PC-3 (cell line): ENCODE measurements at regions not wholly inside any gene's neighbourhood (a gene's known extent, or its start where the extent isn't known, plus 50 kb on each side); places are given as distances from the start of the nearest gene placed in this dataset.

Experiments
- ATAC-seq: fragments of 200-7000 bp; cut with Tn5 transposase; 2 replicates; pipeline ENCODE4 v1.9.1; 2020; ENCODE audit warnings: mild to moderate bottlenecking, moderate library complexity
- BruUV-seq: library from RNA; stranded (reverse); fragments of 400-500 nt; replicated peaks from 2 replicates; lab custom pipeline; 2021; lab: Mats Ljungman, UMichigan
- CTCF ChIA-PET: fragments of 300-600 bp; sonication (Branson Sonifier 250); formaldehyde crosslinking; loops from one replicate; lab custom pipeline; 2022; ENCODE audit warnings: antibody characterized with exemption; lab: Charles Lee
- POLR2A ChIA-PET: fragments of 300-600 bp; sonication (Branson Sonifier 250); formaldehyde crosslinking; loops from one replicate; lab custom pipeline; 2022; ENCODE audit warnings: antibody characterized with exemption; ENCODE audit not compliant: unreplicated experiment; lab: Charles Lee
- DNase-seq: peaks from one replicate; pipeline ENCODE4 v3.0.0-alpha.2; 2015
- H2AFZ ChIP-seq: fragments of 300-600 bp; sonication (generic); 2 replicates; pipeline ENCODE4 v1.6.0; 2016; ENCODE audit warnings: antibody characterized with exemption, low read length
- H3F3A ChIP-seq: fragments of 300-600 bp; sonication (generic); one replicate; pipeline ENCODE4 v1.6.0; 2017; ENCODE audit warnings: antibody characterized with exemption, low read length, control low read depth, mild to moderate bottlenecking; ENCODE audit not compliant: unreplicated experiment
- H3K27ac ChIP-seq: fragments of 300-600 bp; sonication (generic); 2 replicates; pipeline ENCODE4 v1.5.1; 2016; ENCODE audit warnings: mild to moderate bottlenecking, low read length
- H3K27me3 ChIP-seq: fragments of 300-600 bp; sonication (generic); 2 replicates; pipeline ENCODE4 v1.6.1; 2016; ENCODE audit warnings: low read length, mixed read lengths
- H3K36me3 ChIP-seq: fragments of 300-600 bp; sonication (generic); 2 replicates; pipeline ENCODE4 v1.6.1; 2016; ENCODE audit warnings: low read depth, mixed run types, low read length, mixed read lengths
- H3K4me1 ChIP-seq: fragments of 300-600 bp; sonication (generic); 2 replicates; pipeline ENCODE4 v1.5.1; 2016; ENCODE audit warnings: low read length; ENCODE audit not compliant: insufficient read depth
- H3K4me2 ChIP-seq: fragments of 300-600 bp; sonication (generic); 2 replicates; pipeline ENCODE4 v1.6.0; 2016; ENCODE audit warnings: low read length
- H3K4me3 ChIP-seq: fragments of 300-600 bp; sonication (generic); 2 replicates; pipeline ENCODE4 v1.5.1; 2016; ENCODE audit warnings: mild to moderate bottlenecking, low read length, mixed read lengths
- H3K79me2 ChIP-seq: fragments of 300-600 bp; sonication (generic); 2 replicates; pipeline ENCODE4 v1.6.1; 2017; ENCODE audit warnings: low read length, mixed read lengths
- H3K9ac ChIP-seq: fragments of 300-600 bp; sonication (generic); 2 replicates; pipeline ENCODE4 v1.6.0; 2016; ENCODE audit warnings: mild to moderate bottlenecking, low read length
- H3K9me2 ChIP-seq: fragments of 300-600 bp; sonication (generic); replicated peaks from 2 replicates; pipeline ENCODE4 v1.6.1; 2016; ENCODE audit warnings: mixed run types, low read length, mixed read lengths
- H3K9me3 ChIP-seq: fragments of 300-600 bp; sonication (generic); 2 replicates; pipeline ENCODE4 v1.6.1; 2016; ENCODE audit warnings: low read length, mixed read lengths
- H4K20me1 ChIP-seq: fragments of 300-600 bp; sonication (generic); 2 replicates; pipeline ENCODE4 v1.6.1; 2016; ENCODE audit warnings: low read length, mixed read lengths
- CTCF ChIP-seq: fragments of 300-600 bp; sonication (generic); conservative IDR thresholded peaks from 2 replicates; pipeline ENCODE4 v1.5.1; 2017; ENCODE audit warnings: antibody characterized with exemption, low read depth, mild to moderate bottlenecking, low read length
- EZH2 ChIP-seq: fragments of 300-600 bp; sonication (generic); IDR thresholded peaks from one replicate; pipeline ENCODE4 v1.6.1; 2017; ENCODE audit warnings: antibody characterized with exemption, mild to moderate bottlenecking, low read length; ENCODE audit not compliant: unreplicated experiment
- EZH2phosphoT487 ChIP-seq: fragments of 300-600 bp; sonication (generic); IDR thresholded peaks from 2 replicates; pipeline ENCODE4 v1.6.1; 2018; ENCODE audit warnings: mild to moderate bottlenecking, antibody characterized with exemption, low read length, borderline replicate concordance
- intact Hi-C: fragments of 100-400 bp; cut with micrococcal nuclease; formaldehyde crosslinking; loops from 2 replicates; pipeline ENCODE4 v1.9.0; 2023

DNA sequence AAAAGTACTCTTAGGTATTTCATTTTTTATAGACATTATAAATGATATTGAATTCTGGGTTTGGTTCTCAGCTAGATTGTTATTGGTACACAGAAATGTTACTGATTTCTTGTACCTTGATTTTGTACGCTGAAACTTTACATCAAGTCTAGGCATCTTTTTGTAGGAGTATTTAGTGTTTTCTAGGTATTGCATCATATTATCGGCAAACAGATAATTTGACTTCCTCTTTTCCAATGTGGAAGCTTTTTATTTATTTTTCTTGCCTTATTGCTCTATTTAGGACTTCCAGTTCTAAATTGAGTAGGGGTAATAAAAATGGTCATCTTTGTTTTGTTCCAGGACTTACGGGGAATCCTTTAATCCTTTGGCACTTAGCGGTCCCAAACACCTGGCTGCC is 676.6 kb upstream of the CCDC179 start:
- Histone ChIP-seq H3K4me1 (peaks cover 4% of the 10 kb centered on the region; the same call in 1 of the 2 replicates), H3K9me2 (no peaks in the 10 kb centered on the region), H3K4me2 (no peak overlapping the region), H3K9me3 (no peaks in the 10 kb centered on the region), H3K27me3 (no peaks in the 10 kb centered on the region), H4K20me1 (no peaks in the 10 kb centered on the region), H2AFZ (no peak overlapping the region), H3K4me3 (no peak overlapping the region), H3K9ac (no peak overlapping the region), H3K27ac (no peak overlapping the region), H3F3A (no peaks in the 10 kb centered on the region), H3K79me2 (no peaks in the 10 kb centered on the region), H3K36me3 (no peaks in the 10 kb centered on the region)
- ChIA-PET POLR2A (no interaction called here), CTCF (no interaction called here)
- TF ChIP-seq EZH2 (no peak), EZH2phosphoT487 (no peak), CTCF (no peak)
- BruUV-seq = no TSS peak
- DNase-seq (no peak), ATAC-seq (no peak)
- intact Hi-C loops = no loop called here

DNA sequence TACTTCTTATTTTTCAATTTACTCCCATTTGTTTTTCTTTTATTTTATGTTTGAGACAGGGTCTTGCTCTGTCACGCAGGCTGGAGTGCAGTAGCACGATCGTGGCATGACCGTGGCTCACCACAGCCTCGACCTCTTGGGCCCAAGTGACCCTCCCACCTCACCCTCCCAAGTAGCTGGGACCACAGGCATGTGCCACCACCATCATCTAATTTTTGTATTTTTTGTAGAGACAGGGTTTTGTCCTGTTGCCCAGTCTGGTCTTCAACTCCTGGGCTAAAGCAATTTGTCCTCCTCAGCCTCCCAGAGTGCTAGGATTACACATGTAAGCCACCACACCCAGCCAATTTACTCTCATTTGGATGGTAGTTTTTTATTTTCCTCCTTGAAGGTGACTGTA is 679.3 kb upstream of the CCDC179 start:
- ATAC-seq (no peak), DNase-seq (no peak)
- Histone ChIP-seq H3K27me3 (no peaks in the 10 kb centered on the region), H3K4me1 (peaks cover 13% of the 10 kb centered on the region), H3K36me3 (no peaks in the 10 kb centered on the region), H3K79me2 (no peaks in the 10 kb centered on the region), H3K27ac (no peak overlapping the region), H3F3A (no peaks in the 10 kb centered on the region), H3K4me2 (peak overlapping the region; percentile 59), H4K20me1 (no peaks in the 10 kb centered on the region), H3K9me2 (no peaks in the 10 kb centered on the region), H3K9ac (no peak overlapping the region), H3K4me3 (peak overlapping the region; percentile 9; the same call in 1 of the 2 replicates), H2AFZ (peak overlapping the region; percentile 68), H3K9me3 (no peaks in the 10 kb centered on the region)
- no peak for TF ChIP-seq EZH2
- TF ChIP-seq EZH2phosphoT487 = no peak
- no peak for TF ChIP-seq CTCF
- intact Hi-C loops = no loop called here
- ChIA-PET CTCF (interaction anchor here (0.9 kb wide), 1 partner anchor 426 kb away, joined by 3 read pairs; no protein-coding TSS in a partner anchor), POLR2A (no interaction called here)
- BruUV-seq = no TSS peak

- Histone ChIP-seq H3K36me3 (no peaks in the 10 kb centered on the region), H3K9ac (no peak overlapping the region), H3K27me3 (no peaks in the 10 kb centered on the region), H3K9me3 (no peaks in the 10 kb centered on the region), H3K79me2 (no peaks in the 10 kb centered on the region), H3F3A (no peaks in the 10 kb centered on the region), H3K9me2 (no peaks in the 10 kb centered on the region), H3K4me3 (peak overlapping the region; percentile 9; the same call in 1 of the 2 replicates), H3K27ac (no peak overlapping the region), H2AFZ (peak overlapping the region; percentile 68), H3K4me2 (peak overlapping the region; percentile 59), H4K20me1 (no peaks in the 10 kb centered on the region), H3K4me1 (peaks cover 13% of the 10 kb centered on the region)
- TF ChIP-seq EZH2 = no peak
- peak; percentile 67 for TF ChIP-seq CTCF
- no TSS peak for BruUV-seq
- ChIA-PET CTCF (interaction anchor here (0.9 kb wide), 2 partner anchors 426 to 692 kb away, joined by 3 read pairs; no protein-coding TSS in a partner anchor), POLR2A (no interaction called here)
- ATAC-seq = peak; percentile 86
- intact Hi-C loops = loop anchor here (1.0 to 5.0 kb wide), 5 partner anchors 327 to 787 kb away; no protein-coding TSS in a partner anchor
- peak; percentile 79 for DNase-seq
Observed at GRCh38 chr11:23540101-23540561, 679.9 kb upstream of the CCDC179 start.
